Fibroblast of pulmonary artery (primary cell): ENCODE measurements at regions not wholly inside any gene's neighbourhood (a gene's known extent, or its start where the extent isn't known, plus 50 kb on each side); places are given as distances from the start of the nearest gene placed in this dataset.

Experiments
- DNase-seq: peaks from one replicate; pipeline ENCODE4 v3.0.0-alpha.2; 2010; ENCODE audit warnings: low read depth
- H3K4me3 ChIP-seq: replicated peaks from 2 replicates; pipeline ENCODE4 v1.5.1; 2011; ENCODE audit warnings: low read depth, mild to moderate bottlenecking, control low read depth, low read length, moderate library complexity
- CTCF ChIP-seq: IDR thresholded peaks from 2 replicates; pipeline ENCODE4 v1.5.1; 2011; ENCODE audit warnings: mild to moderate bottlenecking, control low read depth, low read length, inconsistent platforms; ENCODE audit errors: missing control alignments

GRCh38 chr18:39838831-39839230, 2116.2 kb upstream of the PIK3C3 start:
- DNase-seq = no peak
- no peak overlapping the region for H3K4me3 ChIP-seq
- TF ChIP-seq CTCF = no peak

- DNase-seq = peak; percentile 14
- peak; percentile 16 for TF ChIP-seq CTCF
- no peak overlapping the region for H3K4me3 ChIP-seq
Measured at GRCh38 chr18:39835303-39836030, 2119.6 kb upstream of the PIK3C3 start.

- no peak for TF ChIP-seq CTCF
- DNase-seq = no peak
- H3K4me3 ChIP-seq = no peak overlapping the region
Measured at GRCh38 chr18:39834636-39835035, 2120.4 kb upstream of the PIK3C3 start.

- TF ChIP-seq CTCF = no peak
- peak; percentile 49 for DNase-seq
- no peak overlapping the region for H3K4me3 ChIP-seq
Measured at GRCh38 chr18:39825485-39826150, 2129.4 kb upstream of the PIK3C3 start.

GRCh38 chr18:39806525-39806924, 2148.5 kb upstream of the PIK3C3 start:
- H3K4me3 ChIP-seq = no peak overlapping the region
- peak; percentile 69 for DNase-seq
- no peak for TF ChIP-seq CTCF

- TF ChIP-seq CTCF = no peak
- DNase-seq = no peak
- H3K4me3 ChIP-seq = no peak overlapping the region
Measured at GRCh38 chr18:39805218-39805617, 2149.8 kb upstream of the PIK3C3 start.
